ENCODE measurements at regions not wholly inside any gene's neighbourhood (a gene's known extent, or its start where the extent isn't known, plus 50 kb on each side); places are given as distances from the start of the nearest gene placed in this dataset.

GRCh38 chr14:53723221-53723620, 233.4 kb downstream of the BMP4 start:
- intact Hi-C loops (cut with DNase I) = no loop called here

GRCh38 chr14:53719536-53719935, 237.1 kb downstream of the BMP4 start:
- intact Hi-C loops (cut with DNase I) = no loop called here
- WGBS (ENCODE audit: insufficient coverage, low coverage, low lambda C conversion rate, missing lambda C conversion rate) = 69% methylated on average over 1 of the region's 1 CpG

More at GRCh38 chr14:53723221-53723620, 233.4 kb downstream of the BMP4 start:
- WGBS (ENCODE audit: insufficient coverage, low coverage, low lambda C conversion rate, missing lambda C conversion rate) = 82% methylated on average over 1 of the region's 5 CpGs
- DNase-seq (no peak), ATAC-seq (no peak)
- TF ChIP-seq CTCF (IDR thresholded peaks at IDR 0.05) (no peak), POLR2A (IDR thresholded peaks at IDR 0.05) (no peak)
- Histone ChIP-seq H3K4me1 (no peaks in the 10 kb centered on the region), H3K27ac (no peak overlapping the region), H3K4me3 (no peak overlapping the region), H3K27me3 (no peaks in the 10 kb centered on the region), H3K9me3 (no peaks in the 10 kb centered on the region), H3K36me3 (no peaks in the 10 kb centered on the region)

GRCh38 chr14:53716578-53716977, 240.0 kb downstream of the BMP4 start:
- Histone ChIP-seq H3K4me3 (no peak overlapping the region), H3K36me3 (no peaks in the 10 kb centered on the region), H3K9me3 (no peaks in the 10 kb centered on the region), H3K27ac (no peak overlapping the region), H3K4me1 (peaks cover 0 to 8% (median 0%) of the 10 kb centered on the region in 4 donors), H3K27me3 (no peaks in the 10 kb centered on the region)
- no peak for TF ChIP-seq POLR2A (IDR thresholded peaks at IDR 0.05)
- no peak for TF ChIP-seq CTCF (IDR thresholded peaks at IDR 0.05)
- intact Hi-C loops (cut with DNase I) = no loop called here
- DNase-seq = no peak
- no peak for ATAC-seq
- WGBS (ENCODE audit: insufficient coverage, low coverage, low lambda C conversion rate, missing lambda C conversion rate) = 40% methylated on average over 6 of the region's 6 CpGs

More at GRCh38 chr14:53719536-53719935, 237.1 kb downstream of the BMP4 start:
- Histone ChIP-seq H3K4me3 (no peak overlapping the region), H3K36me3 (no peaks in the 10 kb centered on the region), H3K27me3 (no peaks in the 10 kb centered on the region), H3K9me3 (no peaks in the 10 kb centered on the region), H3K27ac (no peak overlapping the region), H3K4me1 (peaks cover 0 to 8% (median 0%) of the 10 kb centered on the region in 4 donors)
- ATAC-seq (no peak), DNase-seq (no peak)
- TF ChIP-seq POLR2A (IDR thresholded peaks at IDR 0.05) (no peak), CTCF (IDR thresholded peaks at IDR 0.05) (no peak)

GRCh38 chr14:53715193-53715721, 241.4 kb downstream of the BMP4 start:
- Histone ChIP-seq H3K36me3 (no peaks in the 10 kb centered on the region), H3K4me1 (peaks cover 0 to 8% (median 0%) of the 10 kb centered on the region in 4 donors), H3K27ac (peak overlapping the region; percentile 0 to 52 (median 42)), H3K9me3 (no peaks in the 10 kb centered on the region), H3K27me3 (no peaks in the 10 kb centered on the region), H3K4me3 (no peak overlapping the region)
- ATAC-seq (peak; percentile 91 to 93 (median 91)), DNase-seq (peak in 1 of 3 donors; percentile 45)
- intact Hi-C loops (cut with DNase I) = no loop called here
- WGBS (ENCODE audit: insufficient coverage, low coverage, low lambda C conversion rate, missing lambda C conversion rate) = 9% methylated on average over 3 of the region's 3 CpGs
- no peak for TF ChIP-seq POLR2A (IDR thresholded peaks at IDR 0.05)
- no peak for TF ChIP-seq CTCF (IDR thresholded peaks at IDR 0.05)
